ENCODE measurements at regions not wholly inside any gene's neighbourhood (a gene's known extent, or its start where the extent isn't known, plus 50 kb on each side); places are given as distances from the start of the nearest gene placed in this dataset.
A peak's percentile ranks its signal among the peaks of the same experiment; 100 is the strongest.

DNA sequence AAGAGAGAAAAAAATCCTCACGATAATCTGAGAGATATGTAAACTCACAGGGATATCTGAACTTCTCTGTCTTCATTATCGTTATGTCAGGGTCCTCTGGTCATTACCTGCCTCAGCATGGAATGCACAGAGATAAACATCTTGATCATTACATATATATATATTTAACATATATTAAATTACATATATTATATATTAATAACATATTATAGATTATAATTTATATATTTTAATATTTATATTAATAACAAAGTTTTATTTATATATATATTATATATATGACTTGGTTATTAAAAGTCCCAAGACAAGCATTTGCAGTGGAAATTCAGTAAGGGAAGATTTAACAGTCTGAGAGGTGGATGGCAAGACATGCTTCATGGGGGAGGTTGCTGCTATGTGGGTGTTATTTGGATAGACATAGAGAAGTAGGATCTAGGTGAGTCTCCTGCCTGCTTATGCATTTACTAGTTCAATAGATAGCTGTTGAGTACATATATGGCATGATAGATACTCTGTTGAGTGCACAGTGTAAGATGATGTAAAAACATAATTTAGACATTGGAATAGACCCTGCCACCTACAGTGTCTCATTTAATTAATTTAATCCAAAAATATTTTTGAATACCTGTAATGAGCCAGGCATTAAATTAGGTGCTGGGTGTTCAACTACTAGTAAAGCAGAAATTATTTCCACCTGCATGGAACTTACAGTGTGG, 255.2 kb downstream of the RAD51AP2 start:
- Histone ChIP-seq H2AFZ (ENCODE audit: low read depth, low read length) (no peak overlapping the region), H2BK5ac (ENCODE audit: low read depth, low read length, poor library complexity, severe bottlenecking) (no peak overlapping the region), H2BK120ac (ENCODE audit: low read depth, low read length) (no peak overlapping the region), H4K8ac (ENCODE audit: low read length) (no peak overlapping the region), H3K9me3 (ENCODE audit: control insufficient read depth, low read length) (no peaks in the 10 kb centered on the region), H3K4me1 (ENCODE audit: control insufficient read depth, insufficient read depth, low read depth, low read length) (no peaks in the 10 kb centered on the region), H3K9ac (ENCODE audit: low read length) (no peak overlapping the region), H3K27me3 (ENCODE audit: control insufficient read depth in 1 of 2, insufficient read depth in 1 of 2, low read length in 2 of 2) (no peaks in the 10 kb centered on the region), H3K36me3 (ENCODE audit: control insufficient read depth in 1 of 2, insufficient read depth in 2 of 2, low read depth in 1 of 2, low read length in 2 of 2) (no peaks in the 10 kb centered on the region), H3K23ac (ENCODE audit: low read length in 2 of 2) (no peak overlapping the region), H3K18ac (ENCODE audit: low read depth in 1 of 2, low read length in 2 of 2) (no peak overlapping the region), H3K4ac (ENCODE audit: low read depth in 1 of 2, low read length in 2 of 2) (no peak overlapping the region), H3K4me2 (ENCODE audit: low read length, poor library complexity, severe bottlenecking) (no peak overlapping the region), H2BK12ac (ENCODE audit: low read length in 2 of 2) (no peak overlapping the region), H3K27ac (ENCODE audit: low read length, poor library complexity, severe bottlenecking) (no peak overlapping the region), H2BK15ac (ENCODE audit: low read depth, poor library complexity, severe bottlenecking) (no peak overlapping the region), H2AK5ac (ENCODE audit: low read length, severe bottlenecking) (no peak overlapping the region), H3K4me3 (ENCODE audit: insufficient read depth in 1 of 2, low read depth in 1 of 2, low read length in 2 of 2) (no peak overlapping the region), H3K14ac (ENCODE audit: low read length in 2 of 2) (no peak overlapping the region), H4K91ac (ENCODE audit: low read length) (no peak overlapping the region), H3K79me1 (replicated peaks; ENCODE audit: low read length, poor library complexity, severe bottlenecking) (no peaks in the 10 kb centered on the region)
- WGBS = no CpG with 5 or more reads among the region's 2 CpGs
- DNase-seq = no peak

DNA sequence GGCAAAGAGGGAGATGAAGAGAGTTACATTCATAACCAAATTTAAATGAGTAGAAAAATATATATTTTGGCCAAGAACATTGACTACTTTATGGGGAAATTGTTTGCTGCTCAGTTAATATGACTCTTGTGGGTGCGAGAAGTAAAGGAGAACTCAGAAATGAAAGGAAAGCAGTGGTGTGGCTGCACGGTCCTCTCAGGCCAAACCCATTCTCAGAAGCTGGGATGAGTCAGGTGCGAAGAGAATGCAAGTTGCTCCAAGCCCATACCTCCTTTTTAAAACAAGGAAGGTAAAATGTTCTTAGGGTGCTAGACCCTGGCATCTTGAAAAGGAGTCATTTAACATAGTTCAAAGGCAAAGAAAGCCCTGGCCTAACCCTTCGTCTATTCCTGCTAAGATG, 258.6 kb downstream of the RAD51AP2 start:
- no peak overlapping the region for H3K23ac ChIP-seq (ENCODE audit: low read length in 2 of 2)
- H3K4me3 ChIP-seq (ENCODE audit: insufficient read depth in 1 of 2, low read depth in 1 of 2, low read length in 2 of 2) = no peak overlapping the region
- H2BK12ac ChIP-seq (ENCODE audit: low read length in 2 of 2) = no peak overlapping the region
- H3K18ac ChIP-seq (ENCODE audit: low read depth in 1 of 2, low read length in 2 of 2) = no peak overlapping the region
- no peak overlapping the region for H2AK5ac ChIP-seq (ENCODE audit: low read length, severe bottlenecking)
- H3K27me3 ChIP-seq (ENCODE audit: control insufficient read depth in 1 of 2, insufficient read depth in 1 of 2, low read length in 2 of 2) = no peaks in the 10 kb centered on the region
- H3K14ac ChIP-seq (ENCODE audit: low read length in 2 of 2) = no peak overlapping the region
- H3K9ac ChIP-seq (ENCODE audit: low read length) = no peak overlapping the region
- no peak overlapping the region for H2BK5ac ChIP-seq (ENCODE audit: low read depth, low read length, poor library complexity, severe bottlenecking)
- H3K4me1 ChIP-seq (ENCODE audit: control insufficient read depth, insufficient read depth, low read depth, low read length) = peaks cover 1% of the 10 kb centered on the region
- H3K4me2 ChIP-seq (ENCODE audit: low read length, poor library complexity, severe bottlenecking) = no peak overlapping the region
- H3K27ac ChIP-seq (ENCODE audit: low read length, poor library complexity, severe bottlenecking) = no peak overlapping the region
- no peaks in the 10 kb centered on the region for H3K9me3 ChIP-seq (ENCODE audit: control insufficient read depth, low read length)
- H4K8ac ChIP-seq (ENCODE audit: low read length) = no peak overlapping the region
- no peaks in the 10 kb centered on the region for H3K36me3 ChIP-seq (ENCODE audit: control insufficient read depth in 1 of 2, insufficient read depth in 2 of 2, low read depth in 1 of 2, low read length in 2 of 2)
- WGBS = 84% methylated on average over 4 of the region's 4 CpGs
- H4K91ac ChIP-seq (ENCODE audit: low read length) = no peak overlapping the region
- H2BK120ac ChIP-seq (ENCODE audit: low read depth, low read length) = no peak overlapping the region
- H3K79me1 ChIP-seq (replicated peaks; ENCODE audit: low read length, poor library complexity, severe bottlenecking) = no peaks in the 10 kb centered on the region
- H2AFZ ChIP-seq (ENCODE audit: low read depth, low read length) = no peak overlapping the region
- DNase-seq = no peak
- H2BK15ac ChIP-seq (ENCODE audit: low read depth, poor library complexity, severe bottlenecking) = no peak overlapping the region
- H3K4ac ChIP-seq (ENCODE audit: low read depth in 1 of 2, low read length in 2 of 2) = no peak overlapping the region

DNA sequence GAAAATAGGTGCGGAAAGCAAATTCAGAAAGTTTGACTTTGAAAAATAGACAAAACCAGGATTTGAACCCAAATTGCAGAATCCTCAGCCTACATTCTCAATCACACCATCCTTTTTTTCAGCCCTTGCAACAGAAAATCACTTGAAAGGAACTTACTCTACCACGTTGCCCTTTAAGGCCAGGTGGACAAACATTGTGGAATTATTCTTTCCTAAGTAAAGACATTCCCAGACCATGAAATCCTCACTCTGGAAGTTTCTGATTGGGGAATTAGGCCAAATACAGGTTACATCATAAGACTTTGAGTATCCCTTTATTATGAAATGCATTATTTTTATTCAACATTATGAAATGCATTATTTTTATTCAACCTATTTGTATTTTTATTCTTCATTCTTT, 259.4 kb downstream of the RAD51AP2 start:
- H3K18ac ChIP-seq (ENCODE audit: low read depth in 1 of 2, low read length in 2 of 2) = no peak overlapping the region
- no peak overlapping the region for H3K23ac ChIP-seq (ENCODE audit: low read length in 2 of 2)
- H3K27me3 ChIP-seq (ENCODE audit: control insufficient read depth in 1 of 2, insufficient read depth in 1 of 2, low read length in 2 of 2) = no peaks in the 10 kb centered on the region
- H2AFZ ChIP-seq (ENCODE audit: low read depth, low read length) = no peak overlapping the region
- WGBS = 73% methylated on average over 1 of the region's 2 CpGs
- no peak overlapping the region for H3K4me2 ChIP-seq (ENCODE audit: low read length, poor library complexity, severe bottlenecking)
- H2BK120ac ChIP-seq (ENCODE audit: low read depth, low read length) = no peak overlapping the region
- H3K79me1 ChIP-seq (replicated peaks; ENCODE audit: low read length, poor library complexity, severe bottlenecking) = no peaks in the 10 kb centered on the region
- H2BK15ac ChIP-seq (ENCODE audit: low read depth, poor library complexity, severe bottlenecking) = no peak overlapping the region
- H4K91ac ChIP-seq (ENCODE audit: low read length) = no peak overlapping the region
- peaks cover 1% of the 10 kb centered on the region for H3K4me1 ChIP-seq (ENCODE audit: control insufficient read depth, insufficient read depth, low read depth, low read length)
- no peak overlapping the region for H3K9ac ChIP-seq (ENCODE audit: low read length)
- no peak overlapping the region for H3K4ac ChIP-seq (ENCODE audit: low read depth in 1 of 2, low read length in 2 of 2)
- no peak overlapping the region for H2BK12ac ChIP-seq (ENCODE audit: low read length in 2 of 2)
- no peak overlapping the region for H4K8ac ChIP-seq (ENCODE audit: low read length)
- no peak overlapping the region for H2BK5ac ChIP-seq (ENCODE audit: low read depth, low read length, poor library complexity, severe bottlenecking)
- no peaks in the 10 kb centered on the region for H3K9me3 ChIP-seq (ENCODE audit: control insufficient read depth, low read length)
- H3K27ac ChIP-seq (ENCODE audit: low read length, poor library complexity, severe bottlenecking) = no peak overlapping the region
- H2AK5ac ChIP-seq (ENCODE audit: low read length, severe bottlenecking) = no peak overlapping the region
- no peak overlapping the region for H3K14ac ChIP-seq (ENCODE audit: low read length in 2 of 2)
- no peak overlapping the region for H3K4me3 ChIP-seq (ENCODE audit: insufficient read depth in 1 of 2, low read depth in 1 of 2, low read length in 2 of 2)
- H3K36me3 ChIP-seq (ENCODE audit: control insufficient read depth in 1 of 2, insufficient read depth in 2 of 2, low read depth in 1 of 2, low read length in 2 of 2) = no peaks in the 10 kb centered on the region
- DNase-seq = no peak

DNA sequence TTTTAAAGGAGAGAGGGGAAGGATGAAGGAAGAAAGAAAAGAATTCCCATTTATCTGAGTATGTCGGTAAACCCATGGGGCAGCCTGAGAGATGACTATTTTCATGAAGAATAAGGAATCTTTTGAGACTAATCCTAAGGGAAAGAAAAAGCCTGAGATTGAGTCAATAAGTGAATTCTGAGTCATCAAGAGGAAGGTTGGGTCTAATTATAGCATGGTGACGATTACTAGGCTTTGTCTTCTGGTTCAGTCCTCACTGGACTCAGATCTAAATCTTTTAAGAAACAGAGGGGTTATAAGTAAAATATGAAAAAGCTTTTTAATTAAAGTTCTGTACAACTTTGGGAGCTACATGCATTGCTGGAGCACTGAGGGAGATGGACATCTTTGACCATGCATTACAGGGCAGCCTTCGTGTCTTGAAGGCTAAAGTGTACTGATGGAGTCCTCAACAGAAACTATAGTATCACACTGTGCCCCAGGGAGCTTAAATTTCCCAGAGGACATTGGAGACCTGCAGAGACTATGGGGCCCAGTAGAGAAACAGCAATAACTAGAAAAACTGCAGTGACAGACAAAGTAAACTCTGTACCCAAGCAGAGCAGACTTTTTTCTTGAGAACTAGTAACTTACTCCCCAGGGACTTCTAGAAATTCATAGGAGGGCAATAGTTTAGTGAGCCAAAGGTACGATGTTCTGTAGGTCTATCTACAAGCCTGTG, 260.9 kb downstream of the RAD51AP2 start:
- Histone ChIP-seq H3K27ac (ENCODE audit: low read length, poor library complexity, severe bottlenecking) (no peak overlapping the region), H3K9me3 (ENCODE audit: control insufficient read depth, low read length) (no peaks in the 10 kb centered on the region), H2AK5ac (ENCODE audit: low read length, severe bottlenecking) (no peak overlapping the region), H2BK12ac (ENCODE audit: low read length in 2 of 2) (no peak overlapping the region), H3K4me3 (ENCODE audit: insufficient read depth in 1 of 2, low read depth in 1 of 2, low read length in 2 of 2) (no peak overlapping the region), H2AFZ (ENCODE audit: low read depth, low read length) (no peak overlapping the region), H3K9ac (ENCODE audit: low read length) (no peak overlapping the region), H3K27me3 (ENCODE audit: control insufficient read depth in 1 of 2, insufficient read depth in 1 of 2, low read length in 2 of 2) (no peaks in the 10 kb centered on the region), H3K36me3 (ENCODE audit: control insufficient read depth in 1 of 2, insufficient read depth in 2 of 2, low read depth in 1 of 2, low read length in 2 of 2) (no peaks in the 10 kb centered on the region), H4K91ac (ENCODE audit: low read length) (no peak overlapping the region), H2BK15ac (ENCODE audit: low read depth, poor library complexity, severe bottlenecking) (no peak overlapping the region), H3K4me2 (ENCODE audit: low read length, poor library complexity, severe bottlenecking) (no peak overlapping the region), H3K4ac (ENCODE audit: low read depth in 1 of 2, low read length in 2 of 2) (no peak overlapping the region), H3K23ac (ENCODE audit: low read length in 2 of 2) (no peak overlapping the region), H3K18ac (ENCODE audit: low read depth in 1 of 2, low read length in 2 of 2) (no peak overlapping the region), H2BK120ac (ENCODE audit: low read depth, low read length) (no peak overlapping the region), H4K8ac (ENCODE audit: low read length) (no peak overlapping the region), H3K79me1 (replicated peaks; ENCODE audit: low read length, poor library complexity, severe bottlenecking) (no peaks in the 10 kb centered on the region), H2BK5ac (ENCODE audit: low read depth, low read length, poor library complexity, severe bottlenecking) (no peak overlapping the region), H3K14ac (ENCODE audit: low read length in 2 of 2) (no peak overlapping the region), H3K4me1 (ENCODE audit: control insufficient read depth, insufficient read depth, low read depth, low read length) (peaks cover 1% of the 10 kb centered on the region)
- DNase-seq = peak; percentile 43
- WGBS = 54% methylated on average over 3 of the region's 4 CpGs

All from mesenchymal stem cell (in vitro differentiated cells and primary cell).